Loucy (cell line): ENCODE measurements at regions not wholly inside any gene's neighbourhood (a gene's known extent, or its start where the extent isn't known, plus 50 kb on each side); places are given as distances from the start of the nearest gene placed in this dataset.

Experiments used
- EZH2phosphoT487 ChIP-seq: fragments of 200-600 bp; IDR thresholded peaks from 2 replicates; pipeline ENCODE4 v1.6.1; 2018; ENCODE audit warnings: antibody characterized with exemption, mild to moderate bottlenecking, moderate library complexity, borderline replicate concordance
- TF ChIP-seq, protein P1 (sequence below): fragments of 200-600 bp; sonication (generic); conservative IDR thresholded peaks from 2 replicates; pipeline ENCODE4 v1.5.1; 2014; ENCODE audit warnings: mild to moderate bottlenecking, antibody characterized with exemption, low read length

DNA sequence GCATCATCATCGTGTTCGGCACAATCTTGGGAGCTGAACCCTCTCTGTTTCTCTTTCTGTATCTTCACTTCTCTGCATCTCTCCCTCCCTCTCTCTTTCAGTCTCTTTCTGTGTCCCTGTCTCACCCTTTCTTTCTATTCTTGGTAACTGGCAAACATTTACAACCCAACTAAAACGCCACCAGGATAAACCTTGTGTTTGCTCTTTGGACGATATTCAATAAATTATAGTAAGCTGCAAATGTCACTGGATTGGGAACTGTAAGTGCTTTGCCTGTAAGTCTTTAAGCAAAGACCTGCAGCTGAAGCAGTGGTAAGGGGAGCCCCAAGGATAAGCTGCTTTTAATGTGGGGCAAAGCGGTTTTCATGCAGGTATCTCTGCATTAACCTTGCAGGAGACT is 558.0 kb upstream of the MKI67 start:
- TF ChIP-seq, protein P1, sequence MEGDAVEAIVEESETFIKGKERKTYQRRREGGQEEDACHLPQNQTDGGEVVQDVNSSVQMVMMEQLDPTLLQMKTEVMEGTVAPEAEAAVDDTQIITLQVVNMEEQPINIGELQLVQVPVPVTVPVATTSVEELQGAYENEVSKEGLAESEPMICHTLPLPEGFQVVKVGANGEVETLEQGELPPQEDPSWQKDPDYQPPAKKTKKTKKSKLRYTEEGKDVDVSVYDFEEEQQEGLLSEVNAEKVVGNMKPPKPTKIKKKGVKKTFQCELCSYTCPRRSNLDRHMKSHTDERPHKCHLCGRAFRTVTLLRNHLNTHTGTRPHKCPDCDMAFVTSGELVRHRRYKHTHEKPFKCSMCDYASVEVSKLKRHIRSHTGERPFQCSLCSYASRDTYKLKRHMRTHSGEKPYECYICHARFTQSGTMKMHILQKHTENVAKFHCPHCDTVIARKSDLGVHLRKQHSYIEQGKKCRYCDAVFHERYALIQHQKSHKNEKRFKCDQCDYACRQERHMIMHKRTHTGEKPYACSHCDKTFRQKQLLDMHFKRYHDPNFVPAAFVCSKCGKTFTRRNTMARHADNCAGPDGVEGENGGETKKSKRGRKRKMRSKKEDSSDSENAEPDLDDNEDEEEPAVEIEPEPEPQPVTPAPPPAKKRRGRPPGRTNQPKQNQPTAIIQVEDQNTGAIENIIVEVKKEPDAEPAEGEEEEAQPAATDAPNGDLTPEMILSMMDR, result no peak
- no peak for TF ChIP-seq EZH2phosphoT487
